IMR-90 (cell line): ENCODE measurements at regions not wholly inside any gene's neighbourhood (a gene's known extent, or its start where the extent isn't known, plus 50 kb on each side); places are given as distances from the start of the nearest gene placed in this dataset.

Source experiments
- MAZ ChIP-seq: IDR thresholded peaks from 2 replicates; pipeline ENCODE4 v1.6.1; 2012; ENCODE audit warnings: low read depth, mild to moderate bottlenecking, low read length, improper control_type of control experiment, moderate library complexity, borderline replicate concordance
- MXI1 ChIP-seq: IDR thresholded peaks from 2 replicates; pipeline ENCODE4 v1.6.1; 2012; ENCODE audit warnings: low read depth, mild to moderate bottlenecking, low read length, moderate library complexity, borderline replicate concordance
- POLR2A ChIP-seq: IDR thresholded peaks from 2 replicates; pipeline ENCODE4 v1.6.1; 2012; ENCODE audit warnings: mild to moderate bottlenecking, low read depth, low read length
- TF ChIP-seq, protein P1 (sequence below): conservative IDR thresholded peaks from 2 replicates; pipeline ENCODE4 v1.5.1; 2012; ENCODE audit warnings: mild to moderate bottlenecking, low read depth, low read length, improper control_type of control experiment

DNA sequence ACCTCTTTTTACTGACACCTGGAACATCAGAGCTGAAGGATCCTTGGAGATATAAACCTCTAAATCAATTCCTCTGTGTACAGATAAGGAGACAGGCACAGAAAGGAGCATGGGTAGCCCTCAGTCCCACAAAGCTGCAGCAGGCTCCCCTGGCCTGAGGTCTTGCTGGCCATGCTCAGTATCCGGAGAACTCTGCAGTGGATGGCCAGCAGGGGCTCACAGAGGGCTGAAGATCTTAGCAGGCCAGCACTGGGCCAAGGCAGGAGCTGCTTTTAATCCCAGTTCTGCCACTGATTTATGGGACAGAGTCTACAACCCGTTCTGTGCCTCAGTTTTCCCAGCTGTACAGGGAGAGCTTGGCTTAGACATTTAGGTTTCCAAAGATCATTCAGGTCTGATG lies 52.6 kb upstream of the LRRC32 start:
- TF ChIP-seq MAZ (no peak), POLR2A (no peak), MXI1 (no peak)
- TF ChIP-seq, protein P1, sequence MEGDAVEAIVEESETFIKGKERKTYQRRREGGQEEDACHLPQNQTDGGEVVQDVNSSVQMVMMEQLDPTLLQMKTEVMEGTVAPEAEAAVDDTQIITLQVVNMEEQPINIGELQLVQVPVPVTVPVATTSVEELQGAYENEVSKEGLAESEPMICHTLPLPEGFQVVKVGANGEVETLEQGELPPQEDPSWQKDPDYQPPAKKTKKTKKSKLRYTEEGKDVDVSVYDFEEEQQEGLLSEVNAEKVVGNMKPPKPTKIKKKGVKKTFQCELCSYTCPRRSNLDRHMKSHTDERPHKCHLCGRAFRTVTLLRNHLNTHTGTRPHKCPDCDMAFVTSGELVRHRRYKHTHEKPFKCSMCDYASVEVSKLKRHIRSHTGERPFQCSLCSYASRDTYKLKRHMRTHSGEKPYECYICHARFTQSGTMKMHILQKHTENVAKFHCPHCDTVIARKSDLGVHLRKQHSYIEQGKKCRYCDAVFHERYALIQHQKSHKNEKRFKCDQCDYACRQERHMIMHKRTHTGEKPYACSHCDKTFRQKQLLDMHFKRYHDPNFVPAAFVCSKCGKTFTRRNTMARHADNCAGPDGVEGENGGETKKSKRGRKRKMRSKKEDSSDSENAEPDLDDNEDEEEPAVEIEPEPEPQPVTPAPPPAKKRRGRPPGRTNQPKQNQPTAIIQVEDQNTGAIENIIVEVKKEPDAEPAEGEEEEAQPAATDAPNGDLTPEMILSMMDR, result no peak
